ENCODE measurements at regions not wholly inside any gene's neighbourhood (a gene's known extent, or its start where the extent isn't known, plus 50 kb on each side); places are given as distances from the start of the nearest gene placed in this dataset.
"Not testable (repeated sequence)": the region's sequence is repeated elsewhere in the genome, so short reads cannot be mapped to it uniquely, and the experiment has no call there.

DNA sequence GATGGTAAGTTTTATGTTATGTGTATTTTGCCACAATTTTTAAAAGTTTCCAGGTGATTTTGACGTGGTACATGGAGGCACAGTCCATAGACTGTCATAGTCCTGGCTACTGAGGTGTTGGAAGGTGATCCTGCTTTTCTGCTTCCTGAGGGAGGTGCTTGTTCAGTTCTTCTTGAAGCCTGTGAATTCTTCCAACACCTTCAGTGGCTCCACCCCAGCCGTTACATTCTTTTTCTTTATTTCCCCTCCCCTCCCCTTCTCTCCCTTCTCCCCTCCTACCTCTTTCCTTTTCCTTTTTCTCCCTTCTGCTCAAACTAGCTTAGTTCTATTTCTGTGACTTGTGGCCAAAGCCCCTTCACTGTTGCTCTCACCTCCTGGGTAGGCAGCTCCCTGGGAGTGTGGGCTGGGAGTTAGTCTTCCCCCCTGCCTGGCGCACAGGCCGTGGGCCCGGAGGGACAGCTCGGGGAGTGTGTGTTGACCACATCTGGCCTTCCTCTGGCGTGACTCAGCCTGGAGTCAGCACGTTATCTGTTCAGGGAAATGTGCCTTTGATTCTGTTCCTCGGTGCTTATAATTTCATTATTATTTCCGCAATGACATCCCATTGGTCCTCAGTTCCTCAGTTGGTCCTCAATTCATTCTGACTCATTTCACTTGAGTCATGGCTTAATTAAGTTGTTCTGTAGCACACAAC lies 566.2 kb downstream of the TBC1D22A start:
- DNase-seq: no peak

DNA sequence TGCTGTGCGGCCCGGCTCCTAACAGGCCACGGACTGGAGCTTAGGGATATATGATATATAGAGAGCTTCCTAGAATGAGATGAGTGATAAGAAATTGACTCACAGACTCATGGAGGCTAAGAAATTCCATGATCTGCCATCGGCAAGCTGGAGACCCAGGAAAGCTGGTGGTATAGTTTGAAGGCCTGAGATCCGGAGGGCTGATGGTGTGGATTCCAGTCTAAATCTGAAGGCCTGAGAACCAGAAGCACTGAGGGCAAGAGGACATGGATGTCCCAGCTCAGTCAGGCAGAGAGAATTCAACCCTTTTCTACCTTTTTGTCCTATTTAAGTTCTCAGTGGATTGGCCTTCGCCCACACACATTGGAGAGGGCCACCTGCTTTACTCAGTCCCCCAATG lies 564.8 kb downstream of the TBC1D22A start:
- DNase-seq: no peak

DNA sequence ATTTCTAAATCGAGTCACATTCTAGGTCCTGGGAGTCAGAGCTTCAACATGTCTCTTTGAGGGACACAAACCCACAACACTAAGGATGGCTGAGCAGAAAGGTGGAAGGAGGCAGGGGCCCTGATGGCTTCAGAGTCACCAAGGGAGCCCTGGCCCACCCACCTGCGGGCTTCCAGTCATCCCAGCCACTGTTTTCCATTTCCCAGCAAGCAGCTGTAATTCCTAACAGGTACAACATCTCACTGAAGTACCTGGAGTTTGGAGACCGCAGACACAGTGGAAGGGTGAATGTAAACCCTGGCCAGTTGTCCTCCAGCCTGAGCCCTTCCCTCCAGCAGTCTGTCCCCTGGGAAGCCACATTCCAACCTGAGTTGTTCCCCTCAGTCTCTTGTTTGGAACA lies 562.8 kb downstream of the TBC1D22A start:
- no peak for DNase-seq

DNA sequence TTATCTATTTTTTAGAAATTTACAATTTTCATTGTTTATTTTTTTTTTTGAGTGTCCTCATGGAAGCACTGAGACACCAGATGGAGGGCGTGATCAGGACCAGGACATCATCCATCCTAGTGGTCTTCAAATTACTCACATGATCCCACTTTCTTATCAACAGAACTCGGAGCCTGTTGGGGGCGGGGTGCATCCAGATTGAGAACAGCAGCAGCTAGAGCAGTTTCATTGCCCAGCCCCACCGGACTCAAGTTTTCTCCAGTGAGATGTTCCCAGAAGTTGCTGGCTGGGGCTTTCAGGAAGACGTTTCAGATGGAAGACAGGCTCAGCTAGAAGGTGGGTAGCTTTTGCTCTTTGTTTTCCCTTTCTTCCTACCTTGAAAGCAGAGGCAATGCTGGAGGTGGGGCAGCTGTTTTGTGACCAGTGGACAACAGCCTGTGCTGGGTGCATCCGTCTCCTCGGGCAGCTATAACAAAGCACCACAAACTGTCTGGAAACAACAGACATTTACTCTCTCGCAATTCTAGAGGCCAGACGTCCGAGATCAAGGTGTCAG lies 562.1 kb downstream of the TBC1D22A start:
- no peak for DNase-seq

DNA sequence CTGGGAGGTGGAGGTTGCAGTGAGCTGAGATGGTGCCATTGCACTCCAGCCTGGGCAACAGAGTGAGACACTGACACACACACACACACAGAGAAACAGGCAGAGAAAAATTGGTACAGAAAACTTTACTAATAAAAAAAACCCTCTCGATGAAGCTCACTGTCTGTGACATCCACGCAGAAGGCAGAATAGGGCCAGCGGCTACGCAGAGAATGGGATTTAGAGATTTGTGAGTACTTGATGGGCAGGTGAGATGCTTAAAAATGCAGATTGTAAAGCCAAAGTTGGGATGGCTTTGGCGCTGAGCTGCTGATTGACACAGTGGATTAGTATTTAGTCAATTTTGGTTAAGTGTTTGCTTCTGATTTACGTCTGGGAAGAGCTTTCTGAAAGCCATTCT lies 561.1 kb downstream of the TBC1D22A start:
- DNase-seq: no peak

DNA sequence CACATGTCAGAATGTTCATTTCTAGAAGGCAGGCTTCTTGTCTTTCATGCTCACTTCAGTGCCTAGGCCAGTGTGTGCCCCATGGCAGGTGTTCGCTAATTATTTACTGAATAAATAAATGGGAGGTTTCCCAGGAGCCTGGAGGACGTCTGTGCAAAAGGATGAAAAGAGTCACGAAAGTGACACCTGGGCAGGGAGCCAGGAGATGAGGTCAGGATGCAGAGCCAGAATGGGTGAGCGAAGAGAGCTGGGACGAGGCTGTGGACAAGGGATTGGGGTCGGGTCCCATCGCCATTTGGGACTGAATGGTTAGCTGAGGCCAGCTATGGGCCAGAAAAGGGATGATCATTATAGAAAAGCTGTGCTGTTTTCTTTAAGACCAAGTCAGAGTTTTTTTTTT lies 560.4 kb downstream of the TBC1D22A start:
- DNase-seq: no peak

DNA sequence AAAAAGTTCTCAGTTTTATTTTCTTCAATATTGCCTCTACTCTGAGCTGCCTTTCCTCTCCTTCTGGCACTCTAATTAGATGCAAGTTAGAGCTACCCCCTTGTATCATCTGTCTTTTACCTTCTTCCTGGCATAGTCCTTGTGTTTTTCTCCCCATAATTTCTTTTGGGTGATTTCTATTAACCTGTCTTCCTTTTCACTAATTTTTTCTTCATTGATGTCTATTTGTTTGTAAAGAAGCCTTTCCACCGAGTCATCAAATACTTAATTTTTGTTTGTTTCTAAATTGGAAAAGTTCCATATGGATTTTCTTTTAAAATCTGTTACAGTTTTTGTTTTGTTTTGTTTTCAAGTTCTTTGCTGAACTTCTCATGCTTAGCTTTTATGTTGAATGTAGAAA lies 558.1 kb downstream of the TBC1D22A start:
- no peak for DNase-seq

DNA sequence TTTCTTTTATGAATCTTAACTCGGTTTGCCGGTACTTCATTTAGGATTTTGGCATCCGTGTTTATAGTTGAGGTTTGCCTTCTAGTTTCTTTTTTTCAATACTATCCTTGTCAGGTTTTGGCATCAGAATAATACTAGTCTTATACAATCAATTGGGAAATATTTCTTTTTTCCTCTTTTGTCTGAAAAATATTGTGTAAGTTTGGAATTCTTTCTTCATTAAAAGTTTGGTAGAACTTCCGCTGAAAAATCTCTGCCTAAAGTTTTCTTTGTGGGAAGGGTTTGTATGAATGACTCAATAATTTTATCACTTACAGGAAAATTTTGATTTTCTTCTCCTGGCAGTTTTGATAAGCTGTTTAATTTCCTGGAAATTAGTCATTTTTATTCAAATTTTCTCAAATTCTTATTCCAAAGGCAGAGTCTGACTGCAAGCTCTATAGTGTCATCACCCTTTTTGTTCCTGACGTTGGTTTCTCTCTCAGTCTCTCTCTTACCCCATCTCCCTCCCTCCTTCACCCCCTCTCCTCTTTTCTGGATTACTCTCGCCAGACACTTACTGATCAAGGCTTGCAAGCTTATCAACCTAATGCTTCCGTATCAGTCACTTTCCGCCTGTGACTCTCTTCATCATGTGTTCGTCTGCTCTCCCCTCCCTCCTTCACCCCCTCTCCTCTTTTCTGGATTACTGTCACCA lies 555.7 kb downstream of the TBC1D22A start:
- DNase-seq: no peak

DNA sequence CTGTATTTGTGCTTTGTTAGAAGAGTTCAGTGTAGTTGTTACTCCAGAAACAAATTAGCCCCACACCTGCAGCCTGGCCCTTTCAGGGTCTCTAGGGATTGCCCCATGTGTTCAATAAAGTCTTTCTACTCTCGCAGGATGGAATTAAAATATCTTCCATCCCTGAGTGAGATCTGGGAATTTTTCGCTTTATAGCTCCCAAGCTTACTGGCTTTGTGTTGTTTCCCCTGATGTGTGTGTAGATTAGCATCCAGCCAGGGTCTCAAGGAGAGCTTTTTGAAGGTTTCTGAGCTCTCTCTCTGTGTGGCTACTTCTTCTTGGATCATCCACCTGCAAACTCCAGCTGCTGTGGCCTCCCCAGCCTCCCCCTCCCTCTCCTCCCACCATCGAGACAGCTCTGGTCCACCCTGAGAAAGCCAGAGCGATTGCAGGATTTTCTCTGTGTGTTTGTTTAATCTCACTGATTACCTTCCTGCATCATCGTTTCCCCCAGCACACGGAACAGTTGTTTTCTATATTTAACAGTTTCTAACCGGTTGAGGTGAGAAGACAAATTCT lies 553.5 kb downstream of the TBC1D22A start:
- DNase-seq: no peak

DNA sequence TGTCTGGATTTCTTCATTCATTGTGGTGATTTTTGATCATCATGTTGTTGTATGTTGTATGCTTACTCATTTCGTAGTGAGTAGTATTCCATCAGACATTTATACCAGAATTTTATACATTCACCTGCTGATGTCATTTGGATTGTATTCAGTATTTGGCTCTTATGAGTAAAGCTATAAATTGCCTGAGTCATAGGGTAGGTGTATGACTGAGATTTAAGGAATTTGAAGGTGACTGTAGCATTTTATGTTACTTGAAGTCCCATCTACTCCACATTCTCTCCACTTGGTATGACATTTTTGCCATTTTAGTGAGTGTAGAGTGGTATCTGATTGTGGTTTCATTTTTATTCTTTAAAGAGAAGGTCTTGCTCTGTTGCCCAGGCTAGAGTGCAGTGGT lies 548.2 kb downstream of the TBC1D22A start:
- DNase-seq: no peak

DNA sequence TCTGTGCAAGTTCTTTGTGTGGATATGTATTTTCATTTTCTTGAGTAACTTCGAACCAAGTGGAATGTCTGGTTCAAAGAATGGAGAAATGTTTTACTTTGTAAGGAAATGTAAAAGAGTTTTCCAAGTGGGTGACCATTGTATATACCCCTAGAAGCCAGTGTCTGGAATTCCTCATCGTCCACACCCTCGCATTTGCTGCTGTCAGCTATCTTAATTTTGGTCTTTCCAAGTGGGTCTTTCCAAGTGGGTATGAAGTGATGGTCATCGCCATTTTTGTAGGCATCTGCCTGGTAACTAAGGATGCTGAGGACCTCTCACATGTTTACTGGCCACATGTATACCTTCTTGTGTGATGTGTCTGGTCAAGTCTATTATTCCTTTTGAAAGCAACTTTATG lies 547.5 kb downstream of the TBC1D22A start:
- no peak for DNase-seq

DNA sequence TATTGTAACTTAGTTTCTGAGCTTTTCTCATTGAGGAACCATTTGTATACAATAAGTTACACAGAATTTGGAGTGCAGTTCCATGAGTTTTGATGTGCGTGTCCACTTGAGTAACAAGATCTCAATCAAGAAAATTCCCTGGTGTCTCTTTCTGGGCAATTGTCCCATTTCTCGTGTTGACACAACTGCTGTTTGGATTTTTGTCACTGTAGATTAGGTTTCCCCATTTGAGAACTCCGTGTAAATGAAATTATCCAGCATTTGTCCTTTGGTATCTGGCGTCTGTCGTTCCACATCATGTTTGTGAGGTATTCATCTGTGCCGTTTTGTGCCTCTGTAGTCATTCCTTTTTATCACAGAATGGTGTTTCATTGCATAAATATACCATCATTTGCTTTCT lies 547.0 kb downstream of the TBC1D22A start:
- no peak for DNase-seq

DNA sequence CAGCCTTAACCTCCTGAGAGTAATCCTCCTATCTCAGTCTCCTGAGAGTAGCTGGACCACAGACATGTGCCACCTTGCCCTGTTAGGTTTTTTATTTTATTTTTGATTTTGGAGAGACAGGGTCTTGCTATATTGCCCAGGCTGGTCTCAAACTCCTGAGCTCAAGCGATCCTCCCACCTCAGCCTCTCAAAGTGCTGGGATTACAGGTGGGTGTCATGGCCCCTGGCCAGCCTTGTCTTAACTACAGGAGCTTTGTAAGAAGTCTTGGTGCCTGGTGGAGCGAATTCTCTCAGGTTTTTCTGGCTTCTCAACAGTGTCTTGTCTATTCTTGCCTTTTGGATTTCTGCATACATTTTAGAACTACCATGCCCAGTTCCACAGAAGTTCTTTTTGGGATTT lies 546.4 kb downstream of the TBC1D22A start:
- DNase-seq: no peak

DNA sequence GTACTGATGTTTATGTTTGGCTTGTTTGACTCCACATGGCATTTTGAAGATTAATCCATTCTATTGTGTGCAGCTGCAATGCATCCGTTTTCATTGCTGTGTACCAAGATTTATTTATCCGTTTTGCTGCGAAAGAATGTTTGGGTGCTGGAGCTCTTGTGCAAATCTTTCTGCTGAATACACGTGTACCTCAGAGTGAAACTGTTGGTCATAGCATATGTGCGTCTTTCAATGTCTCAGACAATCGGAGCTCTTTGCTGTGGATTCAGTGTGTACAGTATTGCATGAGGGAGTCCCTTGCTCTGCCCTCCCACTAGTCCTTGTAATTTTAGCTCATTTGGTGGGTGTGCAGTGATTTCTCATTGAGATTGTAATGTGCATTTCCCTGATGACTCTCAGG lies 545.4 kb downstream of the TBC1D22A start:
- no peak for DNase-seq

DNA sequence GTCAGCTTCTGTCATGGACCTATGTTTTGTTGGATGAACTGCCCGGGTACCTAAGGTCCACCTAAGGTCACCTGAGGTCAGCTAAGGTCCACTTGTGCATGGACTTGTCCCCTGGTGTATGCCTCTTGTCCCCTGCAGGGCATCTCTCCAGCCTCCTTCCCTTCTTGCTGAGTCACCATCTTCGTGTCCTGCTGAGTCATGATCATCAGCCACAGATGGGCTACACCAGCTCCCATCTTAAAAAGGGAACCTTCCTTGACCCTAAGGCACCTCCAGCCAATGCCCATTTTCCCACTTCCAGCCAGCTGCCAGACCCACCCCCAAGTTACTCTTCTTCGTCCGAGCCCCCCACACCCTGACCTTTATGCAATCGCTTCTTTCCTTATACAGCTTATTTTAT lies 544.9 kb downstream of the TBC1D22A start:
- no peak for DNase-seq

DNA sequence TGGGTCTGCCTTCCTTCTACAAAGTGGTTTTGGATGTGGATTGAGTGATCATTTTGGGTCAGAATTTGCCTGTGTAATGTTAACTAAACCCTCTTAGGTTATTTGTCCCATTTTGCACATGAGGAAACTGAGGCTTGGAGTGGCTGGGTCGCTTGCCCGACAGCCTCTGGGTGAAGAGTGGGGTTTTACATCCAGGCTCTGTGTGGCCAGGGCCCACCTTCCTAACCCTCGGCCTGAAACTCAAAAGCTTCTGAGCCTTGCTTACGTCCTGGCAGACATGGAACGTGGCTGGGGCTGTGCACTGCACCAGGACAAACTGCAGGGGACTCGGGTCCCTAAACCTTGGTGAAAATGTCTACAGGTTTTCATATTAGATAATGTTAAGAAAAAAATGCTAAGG lies 542.4 kb downstream of the TBC1D22A start:
- no peak for DNase-seq

DNA sequence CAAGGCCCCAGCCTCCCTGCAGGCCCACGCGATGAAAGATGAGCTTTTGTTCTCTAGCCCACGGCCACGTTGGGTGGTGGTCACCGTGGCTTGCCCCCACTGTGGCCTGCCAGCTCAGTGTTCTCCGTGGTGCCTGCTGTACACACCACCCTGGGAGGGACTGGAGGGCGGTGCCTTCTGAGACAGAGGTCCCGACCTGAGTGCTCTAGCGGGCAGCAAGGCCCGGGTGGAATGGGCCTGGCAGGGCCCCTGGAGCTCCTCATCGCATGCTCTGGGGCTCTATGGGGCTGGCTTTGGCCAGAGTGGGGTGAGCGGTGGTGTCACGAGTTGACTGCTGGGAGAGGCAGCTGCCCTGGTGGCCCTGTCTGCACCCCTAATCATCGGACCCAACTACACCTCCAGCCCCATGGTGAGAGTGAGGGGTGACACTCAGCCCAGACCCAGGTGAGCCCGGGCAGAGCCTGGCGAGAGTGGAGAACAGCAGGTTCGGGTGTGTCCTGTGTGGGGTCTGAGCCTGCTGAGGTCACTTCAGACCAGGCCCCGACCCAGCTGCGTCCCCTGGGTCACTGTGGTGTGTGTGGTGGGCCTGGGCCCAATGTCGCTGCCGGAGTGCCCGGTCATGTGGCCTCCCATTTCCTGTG lies 541.9 kb downstream of the TBC1D22A start:
- no peak for DNase-seq

DNA sequence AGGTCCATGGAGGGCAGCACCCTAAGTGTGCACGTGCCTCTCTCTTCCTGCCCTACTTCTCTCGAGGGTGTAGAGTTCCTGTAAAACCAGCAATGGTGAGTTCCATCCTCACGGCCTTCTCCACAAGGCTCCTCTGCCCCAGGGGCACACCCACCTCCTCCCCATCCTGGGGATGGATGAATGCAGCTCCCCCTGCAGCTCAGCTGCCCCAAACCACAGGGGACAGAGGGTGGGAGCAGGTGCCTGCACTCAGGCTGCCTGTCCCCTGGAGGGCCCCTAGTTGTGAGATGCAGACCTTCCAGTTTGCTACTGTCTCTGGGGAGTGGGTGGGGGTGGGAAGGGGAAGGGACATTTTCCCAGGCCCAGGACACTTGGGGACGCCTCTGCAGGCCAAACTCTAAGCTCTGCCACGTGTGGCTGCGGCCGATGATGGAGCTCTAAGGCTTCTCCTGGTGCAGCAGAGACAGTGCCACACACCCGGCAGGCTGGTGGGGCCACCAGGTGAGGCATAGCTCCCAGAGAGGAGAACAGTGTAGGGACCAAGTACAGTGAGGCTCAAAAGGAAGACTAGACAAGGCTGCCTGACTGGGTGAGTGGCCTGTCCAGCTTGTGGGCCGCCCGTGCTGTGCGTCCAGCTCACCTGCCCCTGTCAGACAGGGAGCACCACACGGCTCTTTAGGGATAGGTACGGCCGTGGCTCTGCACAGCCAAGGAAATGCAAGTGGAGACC lies 540.9 kb downstream of the TBC1D22A start:
- no peak for DNase-seq

DNA sequence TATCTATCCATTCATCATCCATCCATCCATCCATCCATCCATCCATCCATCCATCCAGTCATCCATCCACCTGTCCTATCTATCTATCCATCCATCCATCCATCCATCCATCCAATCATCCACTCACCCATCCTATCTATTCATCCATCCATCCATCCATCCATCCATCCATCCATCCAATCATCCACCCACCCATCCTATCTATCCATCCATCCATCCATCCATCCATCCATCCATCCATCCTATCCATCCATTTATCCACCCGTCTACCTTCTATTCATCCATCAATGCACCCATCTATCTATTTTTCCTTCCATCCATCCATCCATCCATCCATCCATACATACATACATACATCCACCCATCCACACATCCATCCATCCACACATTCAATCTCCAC lies 540.1 kb downstream of the TBC1D22A start:
- not testable (repeated sequence) for DNase-seq

DNA sequence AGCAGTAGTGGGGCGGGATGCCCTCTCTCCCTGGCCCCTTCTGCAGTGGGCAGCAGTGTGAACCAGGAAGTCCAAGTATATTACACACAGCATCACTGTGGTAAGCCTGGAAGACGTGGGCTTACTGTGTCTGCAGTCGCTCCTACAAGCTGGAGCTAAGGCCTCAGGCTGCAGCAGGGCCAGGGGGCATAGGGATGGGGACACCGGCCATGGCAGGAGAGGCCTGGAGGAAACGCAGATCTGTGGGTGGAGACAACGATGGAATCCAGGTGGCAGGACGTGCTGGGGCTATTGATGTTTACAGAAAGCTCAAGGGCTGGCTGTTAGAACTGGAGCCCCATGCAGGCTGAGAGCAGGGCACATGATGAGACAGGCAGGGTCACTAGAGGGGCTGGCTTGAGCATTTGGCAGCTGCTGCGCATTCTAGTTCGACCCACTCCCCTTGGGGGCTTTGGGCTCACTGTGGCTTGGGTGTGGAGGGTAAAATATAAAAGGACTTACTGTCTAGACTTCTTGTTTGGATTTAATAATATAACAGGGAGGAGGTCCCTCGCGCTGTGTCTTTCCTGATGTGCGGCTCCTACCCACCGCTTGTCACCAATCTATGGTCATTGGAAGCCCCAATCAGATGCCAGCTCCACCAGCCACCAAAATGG lies 539.5 kb downstream of the TBC1D22A start:
- DNase-seq: no peak

DNA sequence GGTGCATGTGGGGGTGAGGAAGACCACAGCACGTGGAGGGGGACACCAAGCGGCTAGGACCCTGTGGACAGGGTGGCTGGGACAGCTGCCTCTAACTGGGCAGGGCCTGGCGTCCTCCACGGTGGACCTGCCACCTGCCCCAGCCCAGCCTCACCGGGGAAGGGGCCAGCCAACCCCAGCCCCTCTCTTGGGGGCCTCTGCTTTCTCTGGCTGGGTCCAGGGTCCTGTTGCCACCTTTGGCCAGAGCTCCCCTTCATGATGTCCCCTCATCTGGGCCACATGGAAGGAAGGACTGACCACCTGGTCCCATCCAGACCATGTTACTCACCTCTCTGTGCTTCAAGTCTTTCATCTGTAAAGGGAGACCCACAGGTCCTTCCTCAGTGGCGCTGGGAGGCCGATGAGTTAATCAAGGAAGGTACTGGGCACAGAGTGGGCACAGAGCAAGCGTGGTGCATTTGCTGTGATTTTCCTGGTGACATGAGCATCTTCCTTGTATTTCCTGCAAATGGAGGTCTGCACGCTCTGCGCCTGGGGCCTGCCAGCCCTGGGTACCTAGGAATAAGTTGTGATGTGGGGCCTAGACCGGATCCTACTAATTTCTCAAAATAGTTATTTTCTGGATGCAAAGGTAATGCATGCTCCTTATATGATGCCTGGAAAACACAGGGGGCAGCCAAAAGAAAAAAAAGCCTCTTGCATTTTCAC lies 538.4 kb downstream of the TBC1D22A start:
- no peak for DNase-seq

Data from bone marrow (tissue), 2 donors.